HCEC 1CT (cell line): ENCODE measurements at regions not wholly inside any gene's neighbourhood (a gene's known extent, or its start where the extent isn't known, plus 50 kb on each side); places are given as distances from the start of the nearest gene placed in this dataset.
A peak's percentile ranks its signal among the peaks of the same experiment; 100 is the strongest.
"Not testable (repeated sequence)": the region's sequence is repeated elsewhere in the genome, so short reads cannot be mapped to it uniquely, and the experiment has no call there.

Experiments used
- DNase-seq: peaks from one replicate; pipeline ENCODE4 v3.0.0-alpha.2; 2017

GRCh38 chr5:36786448-36787012, 90.0 kb upstream of the NIPBL start:
- no peak for DNase-seq

GRCh38 chr5:36787365-36788093, 89.0 kb upstream of the NIPBL start:
- no peak for DNase-seq

GRCh38 chr5:36790847-36791246, 85.7 kb upstream of the NIPBL start:
- peak; percentile 3 for DNase-seq

DNA sequence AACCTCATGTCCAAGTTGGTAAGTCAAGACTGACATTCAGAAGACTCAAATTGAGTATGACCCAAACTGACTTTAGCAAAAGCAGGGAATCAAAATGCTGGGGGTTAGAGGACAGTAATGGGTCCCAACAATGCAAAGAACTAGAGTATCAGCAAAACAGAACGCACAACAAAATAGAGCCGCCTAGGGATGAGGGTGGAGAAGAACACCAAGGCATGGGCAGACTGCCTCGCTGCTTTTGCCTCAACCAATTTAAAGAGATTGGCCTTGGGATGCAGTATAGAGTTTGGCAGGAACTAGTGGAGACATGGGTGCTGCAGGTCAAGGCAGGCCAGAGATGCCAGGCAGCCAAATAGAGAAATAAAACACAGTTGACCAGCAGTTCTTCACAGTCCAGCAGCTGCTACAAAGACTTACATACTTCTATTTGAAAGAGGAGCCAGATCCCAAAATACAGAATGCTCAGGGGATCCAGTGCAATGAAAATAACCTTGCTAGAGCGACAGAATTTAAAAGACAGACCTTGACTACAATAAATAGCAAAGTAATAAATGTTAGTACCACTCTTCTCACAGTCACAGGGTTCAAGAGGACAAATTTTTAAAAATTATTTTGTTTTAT, 83.9 kb upstream of the NIPBL start:
- DNase-seq: no peak

- no peak for DNase-seq
Measured at GRCh38 chr5:36795366-36795765, 81.2 kb upstream of the NIPBL start.

- no peak for DNase-seq
Measured at GRCh38 chr5:36796155-36796554, 80.4 kb upstream of the NIPBL start.

GRCh38 chr5:36801523-36801922, 75.0 kb upstream of the NIPBL start:
- DNase-seq: no peak

DNA sequence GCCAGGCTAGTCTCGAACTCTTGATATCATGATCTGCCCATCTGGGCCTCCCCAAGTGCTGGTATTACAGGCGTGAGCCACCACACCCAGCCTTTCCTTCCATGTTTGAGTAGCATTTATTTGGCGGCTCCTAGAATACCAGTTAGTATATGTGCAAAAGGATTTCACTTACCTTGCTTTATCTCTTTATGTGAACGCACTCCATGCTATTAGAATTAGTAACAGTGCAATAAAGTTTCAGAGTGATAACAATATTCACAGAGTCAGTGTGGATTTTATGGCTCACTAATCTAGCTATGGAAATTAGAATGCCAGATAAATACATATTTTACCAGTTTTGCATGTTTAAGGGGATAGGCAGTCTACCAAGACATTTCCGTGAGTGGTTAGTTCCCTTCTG, 74.4 kb upstream of the NIPBL start:
- DNase-seq: no peak

GRCh38 chr5:36813249-36813648, 63.3 kb upstream of the NIPBL start:
- not testable (repeated sequence) for DNase-seq

DNA sequence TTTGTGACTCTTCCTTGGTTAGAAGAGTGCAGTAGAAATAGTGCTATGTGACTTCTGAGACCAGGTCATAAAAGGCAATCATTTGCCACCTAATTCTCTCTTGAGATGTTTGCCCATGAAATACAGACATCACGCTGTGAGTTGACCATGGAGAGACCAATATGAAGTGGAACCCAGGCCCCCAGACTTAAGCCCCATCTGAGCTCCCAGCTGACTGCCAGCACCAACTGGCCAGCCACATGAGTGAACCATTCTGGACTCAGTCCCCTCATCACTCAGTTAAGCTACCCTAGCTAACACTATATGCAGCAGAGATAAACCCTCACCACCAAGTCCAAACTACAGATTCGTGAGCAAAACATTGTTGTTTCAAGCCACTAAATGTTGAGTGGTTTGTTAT, 60.7 kb upstream of the NIPBL start:
- DNase-seq: no peak

DNA sequence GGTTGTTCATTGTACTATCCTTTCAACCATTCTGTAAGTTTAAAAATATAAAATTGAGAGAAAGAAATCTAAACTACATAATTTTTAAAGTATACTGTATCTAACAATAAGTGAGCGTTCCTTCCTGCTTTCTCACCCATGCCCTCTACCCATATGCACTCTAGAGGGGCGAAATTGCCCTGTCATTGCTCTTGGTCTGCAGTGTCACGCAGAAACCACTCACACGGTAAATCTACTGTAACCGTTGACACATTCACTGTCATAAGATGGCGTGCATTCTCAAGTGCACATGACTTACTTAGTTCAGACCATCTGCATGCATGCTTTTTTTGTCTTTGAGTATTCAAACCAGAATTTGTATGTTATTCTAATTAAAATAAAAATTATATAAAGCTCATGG, 55.7 kb upstream of the NIPBL start:
- DNase-seq: no peak

- DNase-seq: no peak
Measured at GRCh38 chr5:36826694-36827093, 49.9 kb upstream of the NIPBL start.
